ENCODE measurements at regions not wholly inside any gene's neighbourhood (a gene's known extent, or its start where the extent isn't known, plus 50 kb on each side); places are given as distances from the start of the nearest gene placed in this dataset.

- no peak for TF ChIP-seq CTCF (IDR thresholded peaks at IDR 0.05)
- no peak for TF ChIP-seq POLR2A (IDR thresholded peaks at IDR 0.05; ENCODE audit: low read depth)
- TF ChIP-seq POLR2AphosphoS5 (IDR thresholded peaks at IDR 0.05), result no peak
- no peak for TF ChIP-seq EP300 (IDR thresholded peaks at IDR 0.05)
Observed at GRCh38 chr1:209444961-209445360, 138.6 kb upstream of the CAMK1G start.
